B cell (primary cell): ENCODE measurements at regions not wholly inside any gene's neighbourhood (a gene's known extent, or its start where the extent isn't known, plus 50 kb on each side); places are given as distances from the start of the nearest gene placed in this dataset.

Source experiments
- ATAC-seq: fragments of 200-7000 bp; cut with Tn5 transposase; one replicate; pipeline ENCODE4 v1.10.0; 2021; ENCODE audit warnings: low read depth, mild to moderate bottlenecking, moderate number of reproducible peaks, moderate library complexity
- CTCF ChIA-PET: fragments of 350-600 bp; sonication (Branson Sonifier 250); formaldehyde crosslinking; loops from one replicate; lab custom pipeline; 2021; ENCODE audit warnings: antibody characterized with exemption, inconsistent platforms; lab: Charles Lee
- POLR2A ChIA-PET: fragments of 350-600 bp; sonication (Branson Sonifier 250); formaldehyde crosslinking; loops from one replicate; lab custom pipeline; 2021; ENCODE audit warnings: antibody characterized with exemption; lab: Charles Lee
- DNase-seq: peaks from one replicate; pipeline ENCODE4 v3.0.0; 2013
- H2AFZ ChIP-seq: 2 replicates; pipeline ENCODE4 v1.6.1; 2012; ENCODE audit warnings: mild to moderate bottlenecking, low read depth, low read length; ENCODE audit not compliant: insufficient read depth, poor library complexity, severe bottlenecking
- H3K27ac ChIP-seq, 2 donors: 1 replicate in 1 of 2; 2 replicates in 1 of 2; pipeline ENCODE4 v1.5.1; 2012 to 2013; ENCODE audit warnings: low read length in 2 of 2, mild to moderate bottlenecking in 2 of 2, moderate library complexity in 1 of 2
- H3K27me3 ChIP-seq, 4 experiments: fragments of 200-600 bp in 1 of 4; sonication (generic) in 1 of 4; replicated peaks in 1 of 4; 1 replicate in 2 of 4; 2 replicates in 2 of 4; pipeline versions ENCODE4 v1.6.1 to v1.7.0; 2013 to 2016; ENCODE audit warnings: low read length in 3 of 4, mild to moderate bottlenecking in 2 of 4, mixed read lengths in 1 of 4, moderate library complexity in 1 of 4; ENCODE audit not compliant: insufficient read depth in 4 of 4, control insufficient read depth in 3 of 4; ENCODE audit errors: control extremely low read depth in 1 of 4
- H3K36me3 ChIP-seq, 2 experiments: replicated peaks in 1 of 2; 1 replicate in 1 of 2; 2 replicates in 1 of 2; pipeline versions ENCODE4 v1.6.1 to v1.7.1; 2013; ENCODE audit warnings: low read length in 1 of 2; ENCODE audit not compliant: insufficient read depth in 2 of 2, control insufficient read depth in 1 of 2; ENCODE audit errors: control extremely low read depth in 1 of 2, extremely low read depth in 1 of 2
- H3K4me1 ChIP-seq, 2 donors: fragments of 200-600 bp in 1 of 2; sonication (generic) in 1 of 2; 1 replicate in 1 of 2; 2 replicates in 1 of 2; pipeline versions ENCODE4 v1.5.1 to v1.6.1; 2013 to 2017; ENCODE audit warnings: low read length in 2 of 2; ENCODE audit not compliant: control insufficient read depth in 2 of 2, insufficient read depth in 2 of 2
- H3K4me2 ChIP-seq: replicated peaks from 2 replicates; pipeline ENCODE3; 2012; ENCODE audit warnings: mild to moderate bottlenecking, low read depth, low read length; ENCODE audit not compliant: poor library complexity, severe bottlenecking
- H3K4me3 ChIP-seq, 5 experiments: fragments of 200-600 bp in 1 of 5; sonication (generic) in 1 of 5; 1 replicate in 3 of 5; 2 replicates in 2 of 5; pipeline versions ENCODE4 v1.5.1 to v1.7.0; 2011 to 2016; ENCODE audit warnings: low read length in 4 of 5, mild to moderate bottlenecking in 4 of 5, low read depth in 2 of 5, control low read depth in 1 of 5, moderate library complexity in 1 of 5; ENCODE audit not compliant: insufficient read depth in 1 of 5; ENCODE audit errors: control extremely low read depth in 1 of 5, extremely low read depth in 1 of 5
- H3K79me2 ChIP-seq: fragments of 200-600 bp; sonication (generic); one replicate; pipeline ENCODE4 v1.6.0; 2016; ENCODE audit warnings: low read length; ENCODE audit not compliant: control insufficient read depth, insufficient read depth
- H3K9ac ChIP-seq: fragments of 200-600 bp; sonication (generic); 2 replicates; pipeline ENCODE4 v1.6.1; 2017; ENCODE audit warnings: mild to moderate bottlenecking, low read length, moderate library complexity
- H3K9me3 ChIP-seq, 3 donors: one replicate each; pipeline versions ENCODE4 v1.6.1 to v1.7.1; 2013; ENCODE audit warnings: low read length in 2 of 3; ENCODE audit not compliant: control insufficient read depth in 2 of 3, insufficient read depth in 1 of 3; ENCODE audit errors: control extremely low read depth in 1 of 3
- H4K20me1 ChIP-seq: 2 replicates; pipeline ENCODE4 v1.6.0; 2012; ENCODE audit warnings: mild to moderate bottlenecking, low read length; ENCODE audit not compliant: insufficient read depth, control insufficient read depth, poor library complexity, severe bottlenecking
- H3K27ac Mint-ChIP-seq: one replicate; pipeline ENCODE4 v1.8.0; 2021; ENCODE audit warnings: mixed read lengths
- H3K27me3 Mint-ChIP-seq: one replicate; pipeline ENCODE4 v1.8.0; 2021; ENCODE audit warnings: mixed read lengths
- H3K4me1 Mint-ChIP-seq: one replicate; pipeline ENCODE4 v1.8.0; 2021; ENCODE audit warnings: mixed read lengths
- H3K4me3 Mint-ChIP-seq: one replicate; pipeline ENCODE4 v1.8.0; 2021; ENCODE audit warnings: mixed read lengths
- H3K9me3 Mint-ChIP-seq: one replicate; pipeline ENCODE4 v1.8.0; 2022; ENCODE audit warnings: mixed read lengths; ENCODE audit not compliant: insufficient read depth
- EZH2 ChIP-seq: IDR thresholded peaks from 2 replicates; pipeline ENCODE4 v1.6.1; 2012; ENCODE audit warnings: borderline replicate concordance, low read depth, mild to moderate bottlenecking, moderate library complexity, low read length; ENCODE audit not compliant: insufficient read depth, poor library complexity, severe bottlenecking
- WGBS: methylation state at CpG from one replicate; pipeline ENCODE4 v1.1.5; 2013; ENCODE audit warnings: missing lambda C conversion rate; ENCODE audit not compliant: insufficient coverage; 5-methylcytosine and 5-hydroxymethylcytosine counted together
- intact Hi-C: fragments of 100-400 bp; cut with micrococcal nuclease; formaldehyde crosslinking; loops from one replicate; pipeline ENCODE4 v1.10.0; 2022
- TF ChIP-seq, protein P1 (sequence below): fragments of 200-600 bp; IDR thresholded peaks from one replicate; pipeline ENCODE4 v1.8.0; 2022; ENCODE audit warnings: antibody characterized with exemption, mild to moderate bottlenecking

DNA sequence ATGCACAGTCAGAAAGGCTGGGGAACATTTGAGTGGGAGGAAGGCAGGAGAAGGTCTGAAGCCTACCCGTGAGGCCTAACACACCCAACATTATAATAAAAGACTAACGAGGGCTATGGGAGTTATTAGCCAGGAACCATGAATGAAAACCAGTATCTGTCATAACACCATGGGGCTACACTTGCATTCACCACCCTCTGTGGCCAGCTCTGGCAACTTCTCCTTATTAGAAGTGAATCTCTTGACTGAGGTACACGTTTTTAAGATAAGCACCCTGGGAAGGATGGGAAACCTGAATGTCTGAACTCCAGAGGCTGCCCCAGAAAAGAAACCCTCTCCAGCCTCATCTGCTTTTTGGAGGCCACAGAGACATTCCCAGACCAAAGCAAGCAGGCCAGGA lies 204.3 kb upstream of the RAB4A start:
- no peaks in the 10 kb centered on the region for H3K36me3 ChIP-seq
- DNase-seq: no peak
- Mint-ChIP-seq H3K27me3 (peaks cover 19% of the 10 kb centered on the region), H3K9me3 (no peaks in the 10 kb centered on the region), H3K4me1 (peaks cover 6% of the 10 kb centered on the region), H3K4me3 (no peak overlapping the region), H3K27ac (no peak overlapping the region)
- no peaks in the 10 kb centered on the region for H3K79me2 ChIP-seq
- H3K27ac ChIP-seq: no peak overlapping the region
- intact Hi-C loops: no loop called here
- peaks cover 0 to 7% (median 0%) of the 10 kb centered on the region in 4 experiments for H3K27me3 ChIP-seq
- no peaks in the 10 kb centered on the region for H3K4me1 ChIP-seq
- H2AFZ ChIP-seq: no peak overlapping the region
- H3K4me3 ChIP-seq: no peak overlapping the region
- H3K9me3 ChIP-seq: no peaks in the 10 kb centered on the region
- H3K9ac ChIP-seq: no peak overlapping the region
- no peak for ATAC-seq
- no peaks in the 10 kb centered on the region for H4K20me1 ChIP-seq
- no peak overlapping the region for H3K4me2 ChIP-seq
- WGBS: 85% methylated on average over 3 of the region's 3 CpGs
- TF ChIP-seq EZH2: no peak
- TF ChIP-seq, protein P1, sequence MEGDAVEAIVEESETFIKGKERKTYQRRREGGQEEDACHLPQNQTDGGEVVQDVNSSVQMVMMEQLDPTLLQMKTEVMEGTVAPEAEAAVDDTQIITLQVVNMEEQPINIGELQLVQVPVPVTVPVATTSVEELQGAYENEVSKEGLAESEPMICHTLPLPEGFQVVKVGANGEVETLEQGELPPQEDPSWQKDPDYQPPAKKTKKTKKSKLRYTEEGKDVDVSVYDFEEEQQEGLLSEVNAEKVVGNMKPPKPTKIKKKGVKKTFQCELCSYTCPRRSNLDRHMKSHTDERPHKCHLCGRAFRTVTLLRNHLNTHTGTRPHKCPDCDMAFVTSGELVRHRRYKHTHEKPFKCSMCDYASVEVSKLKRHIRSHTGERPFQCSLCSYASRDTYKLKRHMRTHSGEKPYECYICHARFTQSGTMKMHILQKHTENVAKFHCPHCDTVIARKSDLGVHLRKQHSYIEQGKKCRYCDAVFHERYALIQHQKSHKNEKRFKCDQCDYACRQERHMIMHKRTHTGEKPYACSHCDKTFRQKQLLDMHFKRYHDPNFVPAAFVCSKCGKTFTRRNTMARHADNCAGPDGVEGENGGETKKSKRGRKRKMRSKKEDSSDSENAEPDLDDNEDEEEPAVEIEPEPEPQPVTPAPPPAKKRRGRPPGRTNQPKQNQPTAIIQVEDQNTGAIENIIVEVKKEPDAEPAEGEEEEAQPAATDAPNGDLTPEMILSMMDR: no peak
- CTCF ChIA-PET: no interaction called here
- POLR2A ChIA-PET: no interaction called here

DNA sequence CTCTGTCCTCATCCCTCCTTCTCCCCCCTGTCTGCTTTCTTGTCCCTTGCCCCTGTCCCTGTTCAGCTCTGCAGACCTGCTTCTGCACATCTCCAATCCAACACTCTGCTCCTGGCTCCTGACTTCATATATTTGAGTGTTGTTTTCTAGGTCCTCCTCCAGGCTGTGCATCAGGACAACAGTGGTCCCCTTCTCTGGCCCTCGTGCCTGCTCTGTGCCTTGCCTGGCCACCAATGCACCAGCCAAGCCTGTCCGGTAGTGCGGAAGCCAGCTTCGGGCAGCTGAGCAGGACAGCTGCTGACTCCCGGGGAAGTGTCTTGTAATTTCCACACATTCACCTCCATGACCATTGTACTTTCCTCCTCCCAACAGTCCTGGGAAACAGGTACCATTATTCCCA lies 203.4 kb upstream of the RAB4A start:
- Histone ChIP-seq H3K4me1 (no peaks in the 10 kb centered on the region), H3K27ac (no peak overlapping the region), H3K27me3 (peaks cover 0 to 4% (median 0%) of the 10 kb centered on the region in 4 experiments), H3K4me3 (no peak overlapping the region), H3K9ac (no peak overlapping the region), H4K20me1 (no peaks in the 10 kb centered on the region), H3K4me2 (no peak overlapping the region), H3K9me3 (no peaks in the 10 kb centered on the region), H3K36me3 (no peaks in the 10 kb centered on the region), H2AFZ (no peak overlapping the region), H3K79me2 (no peaks in the 10 kb centered on the region)
- DNase-seq (no peak), ATAC-seq (no peak)
- TF ChIP-seq EZH2: no peak
- TF ChIP-seq, protein P1: no peak
- ChIA-PET POLR2A (no interaction called here), CTCF (no interaction called here)
- Mint-ChIP-seq H3K27me3 (peaks cover 19% of the 10 kb centered on the region), H3K9me3 (no peaks in the 10 kb centered on the region), H3K4me3 (no peak overlapping the region), H3K4me1 (peaks cover 6% of the 10 kb centered on the region), H3K27ac (no peak overlapping the region)
- WGBS: 97% methylated on average over 5 of the region's 5 CpGs
- intact Hi-C loops: no loop called here
